ENCODE measurements at regions not wholly inside any gene's neighbourhood (a gene's known extent, or its start where the extent isn't known, plus 50 kb on each side); places are given as distances from the start of the nearest gene placed in this dataset.

DNA sequence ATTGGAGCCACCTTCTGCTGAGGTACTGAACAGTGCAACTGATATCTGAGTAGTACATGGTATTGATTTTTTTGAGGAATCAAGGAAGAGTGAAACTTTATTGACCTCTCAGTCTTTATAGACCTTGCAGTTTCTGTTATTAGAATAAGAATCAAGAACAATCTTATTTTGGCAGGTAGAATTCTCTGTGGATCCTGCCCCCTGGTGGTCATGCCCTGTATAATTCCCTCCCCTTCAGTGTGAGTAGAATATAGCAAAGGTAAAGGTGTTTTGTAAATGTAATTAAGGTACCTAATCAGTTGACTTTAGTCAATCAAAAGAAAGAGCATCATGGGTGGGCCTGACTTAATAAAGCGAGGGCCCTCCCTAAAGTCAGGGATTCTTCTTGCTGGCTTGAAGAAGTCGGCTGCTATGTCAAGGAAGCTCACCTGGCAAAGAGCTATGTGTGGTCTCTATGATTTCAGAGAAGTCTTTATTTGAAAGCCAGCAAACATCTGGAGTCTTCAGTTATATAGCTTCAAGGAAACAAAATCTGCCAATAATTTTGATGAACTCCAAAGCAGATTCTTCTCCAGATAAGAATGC, 142.8 kb downstream of the LSM5 start:
- DNase-seq (ENCODE audit: low read depth in 3 of 3, low spot score in 1 of 3), result no peak

DNA sequence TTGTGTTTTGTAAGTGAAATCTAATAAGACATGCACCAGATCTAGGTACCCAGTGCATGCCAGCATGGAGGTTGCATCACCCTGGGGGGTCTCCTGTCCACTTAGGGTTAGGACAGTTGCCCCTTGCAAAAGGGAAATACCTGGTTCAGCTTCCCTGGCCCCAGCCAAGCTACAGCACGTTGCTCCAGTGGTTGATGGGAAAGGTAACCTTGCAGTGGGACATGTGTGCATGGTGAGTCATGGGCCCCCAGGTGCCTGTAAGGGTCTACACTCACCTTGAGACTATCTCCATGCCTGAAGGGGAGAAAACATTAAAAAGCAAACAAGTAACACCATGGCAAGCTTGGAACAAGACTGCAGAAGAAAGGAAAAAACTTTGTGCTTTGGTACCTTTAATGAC, 143.9 kb downstream of the LSM5 start:
- no peak for DNase-seq (ENCODE audit: low read depth in 3 of 3, low spot score in 1 of 3)

- no peak for DNase-seq (ENCODE audit: low read depth in 3 of 3, low spot score in 1 of 3)
Observed at GRCh38 chr7:32336726-32337125, 153.5 kb downstream of the LSM5 start.

DNA sequence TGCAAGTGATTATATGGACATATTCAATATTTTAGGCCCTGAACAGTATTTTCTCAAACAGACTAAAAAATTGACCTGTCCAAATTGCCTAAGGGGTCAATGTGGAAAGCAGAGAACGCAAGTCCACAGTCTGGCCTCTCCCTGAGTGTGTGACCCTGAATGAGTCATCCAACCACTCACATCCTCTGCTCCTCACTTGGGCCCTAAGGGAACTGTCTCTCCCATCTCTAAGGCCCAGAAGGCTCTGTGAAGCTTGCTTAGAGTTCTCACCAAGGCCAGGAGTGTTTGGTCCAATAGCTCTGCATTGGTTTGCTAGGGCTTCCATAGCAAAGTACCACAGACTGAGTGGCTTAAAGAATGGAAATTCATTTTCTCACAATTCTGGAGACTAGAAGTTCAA, 155.1 kb downstream of the LSM5 start:
- no peak for DNase-seq (ENCODE audit: low read depth in 3 of 3, low spot score in 1 of 3)

DNA sequence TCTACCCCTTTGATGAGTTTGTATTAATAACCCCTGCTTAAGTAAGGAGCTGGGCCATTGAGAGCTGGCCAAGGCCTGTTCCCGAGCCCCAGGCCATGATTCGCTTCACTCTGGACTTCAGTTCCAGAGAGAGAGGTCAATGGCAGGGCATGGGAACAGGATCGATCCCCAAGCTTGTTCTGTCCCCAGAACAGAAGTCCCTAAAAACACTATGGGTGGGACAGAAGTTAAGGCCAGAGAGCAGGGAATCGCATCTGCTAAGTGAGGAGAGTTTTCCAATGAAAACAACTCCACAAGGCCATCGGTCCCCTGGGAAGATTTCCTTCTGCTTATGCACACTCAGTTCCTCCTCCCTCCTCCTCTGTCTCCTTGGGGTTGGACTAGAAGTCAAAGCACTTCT, 159.6 kb downstream of the LSM5 start:
- no peak for DNase-seq (ENCODE audit: low read depth in 3 of 3, low spot score in 1 of 3)

DNA sequence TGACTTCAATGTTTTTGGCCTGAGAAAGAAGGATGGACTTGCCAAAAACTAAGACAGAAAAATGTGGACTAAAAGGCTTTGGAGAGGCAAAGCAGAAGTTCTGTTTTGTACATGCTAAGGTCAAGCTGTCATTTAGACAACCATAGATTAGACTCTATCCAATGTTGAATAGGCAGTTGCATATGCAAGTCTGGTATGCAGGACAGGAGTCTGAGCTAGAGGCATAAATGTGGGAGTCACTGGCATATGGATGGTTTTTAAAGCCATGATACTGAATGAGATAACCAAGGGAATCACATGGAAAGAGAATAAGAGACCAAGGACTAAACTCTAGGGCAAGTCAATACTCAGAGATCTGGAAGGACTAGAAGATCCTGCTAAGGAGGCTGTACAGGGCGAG, 164.1 kb downstream of the LSM5 start:
- no peak for DNase-seq (ENCODE audit: low read depth in 3 of 3, low spot score in 1 of 3)

- DNase-seq (ENCODE audit: low read depth in 3 of 3, low spot score in 1 of 3), result no peak
Observed at GRCh38 chr7:32323712-32324111, 166.5 kb downstream of the LSM5 start.

DNA sequence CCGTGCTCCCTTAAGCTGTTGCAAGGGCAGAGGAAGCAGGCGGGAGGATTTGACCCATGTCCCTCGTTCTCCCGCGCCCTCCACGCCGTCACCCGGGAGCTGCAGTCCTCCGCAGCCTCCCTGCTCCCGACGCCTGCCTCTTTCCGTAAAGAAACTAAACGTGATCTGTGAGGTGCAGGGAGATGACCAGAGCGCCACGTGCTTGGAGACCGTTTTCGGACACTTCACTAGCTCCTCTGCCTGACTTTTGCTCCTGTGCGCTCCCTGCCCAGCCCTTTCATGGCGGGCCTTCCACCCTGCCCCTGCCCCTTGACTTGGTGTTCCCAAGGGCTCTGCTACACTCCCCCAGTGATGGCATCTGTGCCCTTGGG, 171.2 kb downstream of the LSM5 start:
- DNase-seq (ENCODE audit: low read depth in 3 of 3, low spot score in 1 of 3), result no peak

DNA sequence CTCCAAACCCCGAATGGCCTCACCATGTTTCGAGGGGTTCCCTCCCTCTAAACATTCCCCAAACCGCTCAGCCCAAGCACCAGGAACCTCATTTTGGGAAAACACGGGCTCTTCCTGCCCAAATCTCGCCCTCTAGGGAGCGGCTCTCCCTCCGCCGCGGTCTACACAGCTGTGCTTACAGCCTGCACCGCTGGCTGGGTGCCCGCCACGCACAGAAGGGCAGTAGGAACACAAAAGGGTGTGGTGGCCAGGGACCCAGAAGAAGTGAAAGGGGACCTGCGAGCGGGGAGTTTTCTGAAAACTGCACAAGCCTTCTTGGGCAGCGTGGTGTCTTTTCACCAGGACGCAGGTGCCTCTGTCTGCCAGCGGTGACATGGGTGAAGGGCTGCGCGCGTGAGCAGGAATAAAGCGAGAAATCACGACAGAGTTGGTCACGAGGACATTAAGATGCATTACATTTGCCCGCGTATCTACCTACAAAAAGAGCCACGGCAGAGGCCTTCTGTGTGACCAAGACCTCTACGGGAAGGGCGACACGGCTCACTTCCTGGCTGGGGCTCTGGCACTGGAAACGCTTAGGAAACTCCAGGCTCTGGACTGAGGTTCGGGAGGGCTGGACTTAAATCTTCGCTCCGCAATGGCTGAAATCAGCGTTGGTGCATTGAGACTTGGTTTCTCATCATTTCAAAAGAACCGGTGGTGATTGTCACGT, 171.7 kb downstream of the LSM5 start:
- DNase-seq (ENCODE audit: low read depth in 3 of 3, low spot score in 1 of 3), result no peak

GRCh38 chr7:32316839-32317238, 173.3 kb downstream of the LSM5 start:
- DNase-seq (ENCODE audit: low read depth in 3 of 3, low spot score in 1 of 3), result no peak

DNA sequence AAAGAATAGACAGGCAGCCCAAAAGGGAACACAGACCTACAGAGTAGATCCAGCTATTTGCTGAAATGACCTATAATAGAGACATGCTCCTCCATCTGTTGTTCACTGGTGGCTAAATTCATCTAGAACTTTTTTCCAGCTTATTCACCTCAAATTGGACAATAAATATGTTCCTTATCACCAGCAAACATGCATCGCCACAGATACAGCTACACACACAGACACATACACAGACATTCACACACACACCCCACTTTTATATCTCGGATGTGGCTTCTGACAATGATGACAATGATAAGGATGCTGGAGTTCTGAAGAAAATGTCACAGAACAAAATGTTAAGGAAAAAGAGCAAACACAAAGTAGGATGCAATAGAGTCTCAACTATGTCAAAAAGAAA, 175.4 kb downstream of the LSM5 start:
- DNase-seq (ENCODE audit: low read depth in 3 of 3, low spot score in 1 of 3), result no peak

GRCh38 chr7:32301427-32301826, 188.8 kb downstream of the LSM5 start:
- no peak for DNase-seq (ENCODE audit: low read depth in 3 of 3, low spot score in 1 of 3)

DNA sequence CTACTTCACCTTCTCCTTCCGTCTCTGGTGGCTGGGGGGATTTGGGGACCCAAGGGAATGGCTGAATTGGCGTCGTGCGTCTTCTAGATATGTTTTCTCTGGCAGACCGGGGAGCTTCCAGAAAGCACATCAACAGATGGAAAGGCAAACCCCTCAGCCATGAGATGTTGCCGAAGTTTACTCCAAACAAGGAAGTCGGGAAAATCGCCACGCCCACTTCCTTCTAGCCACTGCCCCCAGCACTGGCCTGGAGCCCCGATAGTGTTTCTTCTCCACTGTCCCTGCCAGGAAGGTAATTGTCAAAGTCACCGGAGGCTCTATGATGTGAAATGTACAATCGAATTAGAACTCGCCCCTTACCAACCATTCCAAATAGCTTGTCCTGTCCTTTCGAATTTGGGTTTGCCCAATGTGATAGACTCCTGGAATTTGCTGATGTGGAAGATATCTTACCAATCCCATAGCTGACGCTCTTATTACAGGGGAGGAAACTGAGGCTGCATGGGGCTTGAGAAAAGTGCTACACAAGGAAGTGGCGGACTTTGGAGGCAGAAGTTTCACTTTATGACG, 191.0 kb downstream of the LSM5 start:
- no peak for DNase-seq (ENCODE audit: low read depth in 3 of 3, low spot score in 1 of 3)

GRCh38 chr7:32298408-32299132, 191.6 kb downstream of the LSM5 start:
- DNase-seq (ENCODE audit: low read depth in 3 of 3, low spot score in 1 of 3), result no peak

GRCh38 chr7:32293833-32294232, 196.3 kb downstream of the LSM5 start:
- no peak for DNase-seq (ENCODE audit: low read depth in 3 of 3, low spot score in 1 of 3)

GRCh38 chr7:32289651-32290414, 200.3 kb downstream of the LSM5 start:
- DNase-seq (ENCODE audit: low read depth in 3 of 3, low spot score in 1 of 3), result no peak

DNA sequence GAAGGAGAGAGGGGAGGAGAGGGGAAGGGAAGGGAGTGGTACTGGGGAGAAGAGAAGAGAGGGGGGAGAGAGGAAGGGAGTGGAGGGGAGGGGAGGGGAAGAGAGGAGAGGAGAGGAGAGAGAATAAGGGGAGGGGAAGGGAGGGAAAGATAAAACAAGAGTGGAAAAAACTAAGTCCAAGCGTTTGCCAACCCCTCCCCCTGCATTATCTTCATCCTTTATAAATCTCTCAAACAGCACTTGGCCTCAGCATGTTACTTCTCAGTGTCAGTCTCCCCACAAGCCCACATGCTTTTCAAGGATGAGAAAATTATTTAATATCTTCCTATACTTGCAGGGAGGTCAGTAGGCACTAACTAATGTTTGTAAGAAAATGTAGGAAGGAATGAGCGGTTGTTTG, 204.5 kb downstream of the LSM5 start:
- DNase-seq (ENCODE audit: low read depth in 3 of 3, low spot score in 1 of 3), result no peak

DNA sequence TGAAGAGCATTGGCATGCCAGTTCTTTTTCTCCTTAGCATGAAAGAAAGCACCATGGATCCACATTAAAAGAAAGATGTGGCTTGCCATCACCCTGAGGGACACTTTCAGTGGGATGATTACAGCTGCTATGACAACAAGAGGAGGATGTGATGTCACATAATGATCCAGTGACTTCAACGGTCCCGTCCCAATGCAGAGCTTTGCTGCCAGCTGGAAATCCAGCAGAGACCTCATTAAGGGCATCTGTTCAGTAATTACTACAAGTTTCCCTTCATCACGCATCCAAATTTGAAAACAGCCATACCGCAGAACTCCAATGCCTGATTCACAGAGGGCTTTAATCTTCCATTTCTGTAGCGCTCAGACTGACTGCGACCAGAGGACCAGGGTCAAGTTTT, 206.6 kb downstream of the LSM5 start:
- no peak for DNase-seq (ENCODE audit: low read depth in 3 of 3, low spot score in 1 of 3)

GRCh38 chr7:32279500-32279899, 209.3 kb upstream of the PDE1C start:
- DNase-seq (ENCODE audit: low read depth in 3 of 3, low spot score in 1 of 3), result no peak

DNA sequence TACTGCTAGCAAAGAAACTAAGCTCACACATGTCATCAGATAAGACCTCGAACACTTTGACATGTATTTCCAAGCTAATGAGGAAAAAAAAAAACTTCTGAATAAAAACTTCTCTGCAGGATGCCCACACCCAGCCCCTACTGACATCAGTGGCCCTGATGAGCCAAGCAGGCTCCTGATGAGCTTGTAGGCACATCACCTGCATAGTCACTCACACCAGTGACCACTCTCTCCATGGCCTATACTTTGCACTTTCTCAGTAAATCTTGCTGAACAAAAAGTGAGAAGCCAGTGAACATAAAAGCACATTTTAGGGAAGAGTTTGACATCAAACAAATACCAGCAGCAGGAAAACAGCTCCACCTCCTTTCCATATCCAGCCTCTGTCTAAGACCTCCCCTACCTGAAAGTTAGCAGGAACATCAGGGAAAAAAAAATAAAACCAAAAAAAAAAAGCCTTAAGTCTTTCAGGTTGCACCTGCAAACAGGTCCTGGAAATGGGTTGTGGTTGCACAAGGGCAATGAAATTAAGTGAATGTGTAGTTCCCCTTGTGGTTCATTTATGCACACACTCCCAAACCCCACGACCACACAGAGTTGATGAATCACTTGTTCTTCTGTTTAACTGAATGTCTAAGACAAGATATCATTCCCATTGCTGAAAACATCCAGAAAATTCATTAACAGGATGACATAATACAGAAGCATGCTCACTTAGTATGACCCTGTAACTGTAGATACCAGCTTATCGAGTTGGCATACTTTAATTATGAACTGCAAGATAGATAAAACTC, 205.2 kb upstream of the PDE1C start:
- DNase-seq (ENCODE audit: low read depth in 3 of 3, low spot score in 1 of 3), result no peak

DNA sequence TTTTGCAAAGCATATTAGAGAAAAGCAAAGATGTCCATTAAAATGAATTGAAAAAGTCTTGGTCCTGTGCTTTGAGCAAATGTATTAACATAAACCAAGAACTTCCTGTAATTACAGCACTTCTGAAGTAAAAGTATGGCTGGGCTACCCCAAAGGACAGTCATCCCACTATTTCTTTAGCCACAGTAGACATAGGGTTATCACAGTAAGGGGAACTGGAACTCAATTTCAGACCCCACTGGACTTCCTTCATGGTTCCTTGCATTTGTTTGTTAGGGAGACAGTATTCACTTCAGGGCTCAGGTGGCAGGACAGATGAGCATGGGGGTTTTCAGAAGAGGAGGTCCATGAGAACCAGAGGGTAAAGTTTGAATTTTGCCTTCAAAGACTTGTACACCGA, 203.1 kb upstream of the PDE1C start:
- no peak for DNase-seq (ENCODE audit: low read depth in 3 of 3, low spot score in 1 of 3)
